ENCODE measurements at regions not wholly inside any gene's neighbourhood (a gene's known extent, or its start where the extent isn't known, plus 50 kb on each side); places are given as distances from the start of the nearest gene placed in this dataset.
A peak's percentile ranks its signal among the peaks of the same experiment; 100 is the strongest.
"Not testable (repeated sequence)": the region's sequence is repeated elsewhere in the genome, so short reads cannot be mapped to it uniquely, and the experiment has no call there.

DNA sequence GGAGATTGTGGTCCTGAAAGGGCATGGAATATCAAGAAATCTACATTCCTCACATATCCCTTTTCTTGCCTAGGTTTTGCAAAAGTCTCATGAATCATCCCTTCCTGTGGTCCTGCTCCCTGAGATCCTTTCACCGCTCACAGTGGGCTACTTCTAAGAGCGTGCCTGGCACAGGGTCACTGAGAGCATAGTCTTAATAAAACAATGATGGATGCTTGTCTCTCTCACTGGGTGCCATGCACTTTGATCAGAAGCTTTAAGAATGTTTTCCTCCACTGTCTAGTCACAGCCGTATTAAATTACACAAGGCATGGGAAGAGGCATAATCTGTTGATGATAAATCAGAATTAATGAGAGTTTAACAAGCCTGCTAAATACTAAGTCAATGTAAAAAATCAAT is 269.7 kb upstream of the ATP10A start:
- no peaks in the 10 kb centered on the region for H3K36me3 Mint-ChIP-seq
- H3K27ac Mint-ChIP-seq: no peak overlapping the region
- no peak for ATAC-seq
- no peak for DNase-seq (ENCODE audit: low spot score)
- H3K4me1 Mint-ChIP-seq (ENCODE audit: low read depth in 2 of 2): no peaks in the 10 kb centered on the region
- no peaks in the 10 kb centered on the region for H3K9me3 Mint-ChIP-seq
- peaks cover 19 to 25% of the 10 kb centered on the region in 2 donors for H3K27me3 Mint-ChIP-seq
- no peak overlapping the region for H3K4me3 Mint-ChIP-seq

GRCh38 chr15:26129852-26130251 is 266.7 kb upstream of the ATP10A start:
- no peaks in the 10 kb centered on the region for H3K9me3 Mint-ChIP-seq
- H3K4me1 Mint-ChIP-seq (ENCODE audit: low read depth in 2 of 2): no peaks in the 10 kb centered on the region
- no peak overlapping the region for H3K4me3 Mint-ChIP-seq
- H3K36me3 Mint-ChIP-seq: no peaks in the 10 kb centered on the region
- H3K27me3 Mint-ChIP-seq: peaks cover 12 to 20% of the 10 kb centered on the region in 2 donors
- no peak overlapping the region for H3K27ac Mint-ChIP-seq
- DNase-seq (ENCODE audit: low spot score): no peak
- ATAC-seq: no peak

GRCh38 chr15:26128611-26129140 is 265.5 kb upstream of the ATP10A start:
- no peak overlapping the region for H3K4me3 Mint-ChIP-seq
- H3K36me3 Mint-ChIP-seq: no peaks in the 10 kb centered on the region
- ATAC-seq (no peak), DNase-seq (ENCODE audit: low spot score) (no peak)
- H3K27me3 Mint-ChIP-seq: peaks cover 12 to 13% of the 10 kb centered on the region in 2 donors
- H3K27ac Mint-ChIP-seq: no peak overlapping the region
- no peaks in the 10 kb centered on the region for H3K9me3 Mint-ChIP-seq
- no peaks in the 10 kb centered on the region for H3K4me1 Mint-ChIP-seq (ENCODE audit: low read depth in 2 of 2)

DNA sequence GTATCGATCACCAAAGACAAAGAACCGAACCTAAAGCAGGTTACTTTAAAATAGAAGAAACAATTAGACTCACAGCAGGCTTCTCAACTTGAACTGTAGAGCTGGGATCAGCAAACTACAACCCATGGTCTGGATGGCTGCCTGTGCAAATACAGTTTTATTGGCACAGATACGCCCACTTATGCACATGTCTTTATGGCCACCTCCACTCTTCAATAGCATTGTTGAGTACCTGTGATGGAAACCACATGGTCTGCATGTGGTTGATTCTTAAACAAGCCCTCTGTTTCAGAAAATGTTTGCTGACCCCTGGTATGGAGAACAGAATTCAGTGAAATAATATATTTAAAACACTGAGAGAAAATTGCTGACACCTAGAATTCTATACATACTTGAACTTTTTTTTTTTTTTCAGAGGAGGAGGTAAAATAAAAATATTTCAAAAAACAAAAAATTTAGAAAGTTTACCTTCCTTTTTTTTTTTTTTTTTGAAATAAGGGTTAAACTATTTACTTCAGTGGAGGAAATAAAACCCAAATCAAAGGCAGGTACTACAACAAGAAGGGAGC is 263.8 kb upstream of the ATP10A start:
- H3K4me1 Mint-ChIP-seq (ENCODE audit: low read depth in 2 of 2): no peaks in the 10 kb centered on the region
- no peak for DNase-seq (ENCODE audit: low spot score)
- no peaks in the 10 kb centered on the region for H3K36me3 Mint-ChIP-seq
- no peak overlapping the region for H3K27ac Mint-ChIP-seq
- H3K4me3 Mint-ChIP-seq: no peak overlapping the region
- no peak for ATAC-seq
- H3K9me3 Mint-ChIP-seq: no peaks in the 10 kb centered on the region
- peaks cover 5 to 7% of the 10 kb centered on the region in 2 donors for H3K27me3 Mint-ChIP-seq

- H3K27me3 Mint-ChIP-seq: peaks cover 0 to 4% of the 10 kb centered on the region in 2 donors
- H3K4me3 Mint-ChIP-seq: no peak overlapping the region
- no peak overlapping the region for H3K27ac Mint-ChIP-seq
- no peaks in the 10 kb centered on the region for H3K4me1 Mint-ChIP-seq (ENCODE audit: low read depth in 2 of 2)
- DNase-seq (ENCODE audit: low spot score) (no peak), ATAC-seq (no peak)
- H3K36me3 Mint-ChIP-seq: no peaks in the 10 kb centered on the region
- no peaks in the 10 kb centered on the region for H3K9me3 Mint-ChIP-seq
Measured at GRCh38 chr15:26126070-26126469, 262.9 kb upstream of the ATP10A start.

DNA sequence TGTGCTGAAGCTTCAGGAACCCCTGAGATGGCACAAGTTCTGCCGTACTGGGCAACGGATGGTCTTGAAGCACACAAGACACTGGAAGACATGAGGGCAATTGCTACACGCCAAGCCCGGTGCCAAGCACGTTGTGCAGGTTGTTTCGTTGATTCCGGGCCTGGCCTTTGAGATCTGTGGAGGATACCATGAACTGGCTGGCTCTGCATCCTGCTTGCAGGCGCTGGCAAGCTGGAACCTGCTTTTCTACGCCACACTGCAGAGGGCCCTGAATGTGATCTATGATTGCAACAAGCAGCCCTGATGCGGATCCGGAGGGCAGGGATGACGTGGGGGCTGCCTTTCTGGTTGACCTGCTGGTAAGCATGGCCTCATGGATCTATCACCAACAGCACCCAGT is 262.5 kb upstream of the ATP10A start:
- ATAC-seq (peak in 1 of 2 donors; percentile 36), DNase-seq (ENCODE audit: low spot score) (no peak)
- peaks cover 0 to 4% of the 10 kb centered on the region in 2 donors for H3K27me3 Mint-ChIP-seq
- no peaks in the 10 kb centered on the region for H3K4me1 Mint-ChIP-seq (ENCODE audit: low read depth in 2 of 2)
- H3K36me3 Mint-ChIP-seq: no peaks in the 10 kb centered on the region
- H3K9me3 Mint-ChIP-seq: no peaks in the 10 kb centered on the region
- no peak overlapping the region for H3K27ac Mint-ChIP-seq
- no peak overlapping the region for H3K4me3 Mint-ChIP-seq

DNA sequence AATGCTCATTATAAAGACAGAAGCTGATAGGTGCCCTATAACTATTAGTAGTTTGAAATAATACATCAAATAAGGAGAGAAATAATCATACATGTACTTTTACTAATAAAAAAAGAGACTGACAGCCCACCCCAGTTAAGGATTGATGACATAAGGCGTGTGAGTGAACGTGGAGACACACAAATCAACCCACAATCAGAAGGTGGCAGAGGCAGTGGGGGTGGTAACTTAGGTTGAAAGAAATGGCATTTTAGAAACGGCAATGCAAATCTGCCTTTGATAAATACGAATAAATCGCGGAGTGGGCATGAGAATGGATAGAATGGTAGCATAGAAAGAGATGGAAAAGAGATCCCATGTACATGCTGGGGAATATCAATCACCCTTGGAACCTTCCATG is 256.2 kb upstream of the ATP10A start:
- DNase-seq (ENCODE audit: low spot score) (no peak), ATAC-seq (no peak)
- Mint-ChIP-seq H3K4me3 (no peak overlapping the region), H3K4me1 (ENCODE audit: low read depth in 2 of 2) (no peaks in the 10 kb centered on the region), H3K9me3 (no peaks in the 10 kb centered on the region), H3K27ac (no peak overlapping the region), H3K36me3 (no peaks in the 10 kb centered on the region), H3K27me3 (no peaks in the 10 kb centered on the region)

DNA sequence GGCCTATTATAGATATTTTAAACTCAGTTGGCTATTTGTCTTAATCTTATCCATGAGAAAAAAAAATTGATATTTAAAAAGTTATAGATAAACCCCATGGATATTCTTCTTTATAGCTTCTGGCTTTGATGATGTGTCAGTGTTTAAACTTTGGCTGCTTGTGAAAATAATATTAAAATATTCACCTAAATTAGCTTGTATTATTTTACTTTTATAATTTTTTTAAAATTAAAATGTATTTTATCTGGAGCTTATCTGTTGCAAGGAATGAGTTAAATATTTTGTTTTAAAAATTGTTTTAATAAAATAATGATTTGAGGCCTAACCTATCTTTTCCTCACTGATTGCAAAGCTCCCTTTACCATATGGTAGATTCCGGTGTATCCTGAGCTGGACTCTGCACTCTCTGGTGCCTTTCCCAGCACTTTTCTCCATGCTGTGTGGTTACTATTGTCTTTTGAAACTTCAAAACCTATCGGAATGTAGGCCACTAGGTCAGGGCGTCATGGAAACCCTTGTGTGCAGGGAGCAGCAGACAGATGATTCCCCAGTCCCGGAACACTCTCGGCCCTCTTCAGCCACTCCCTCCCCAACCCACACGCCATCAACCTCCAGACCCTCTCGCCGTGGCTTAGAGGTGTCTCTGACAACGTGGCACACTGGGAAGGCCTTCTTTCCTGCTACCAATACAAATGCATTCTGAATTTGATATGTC is 252.3 kb upstream of the ATP10A start:
- ATAC-seq: no peak
- Mint-ChIP-seq H3K9me3 (no peaks in the 10 kb centered on the region), H3K36me3 (no peaks in the 10 kb centered on the region), H3K4me3 (no peak overlapping the region), H3K4me1 (ENCODE audit: low read depth in 2 of 2) (no peaks in the 10 kb centered on the region), H3K27ac (no peak overlapping the region), H3K27me3 (no peaks in the 10 kb centered on the region)
- no peak for DNase-seq (ENCODE audit: low spot score)

DNA sequence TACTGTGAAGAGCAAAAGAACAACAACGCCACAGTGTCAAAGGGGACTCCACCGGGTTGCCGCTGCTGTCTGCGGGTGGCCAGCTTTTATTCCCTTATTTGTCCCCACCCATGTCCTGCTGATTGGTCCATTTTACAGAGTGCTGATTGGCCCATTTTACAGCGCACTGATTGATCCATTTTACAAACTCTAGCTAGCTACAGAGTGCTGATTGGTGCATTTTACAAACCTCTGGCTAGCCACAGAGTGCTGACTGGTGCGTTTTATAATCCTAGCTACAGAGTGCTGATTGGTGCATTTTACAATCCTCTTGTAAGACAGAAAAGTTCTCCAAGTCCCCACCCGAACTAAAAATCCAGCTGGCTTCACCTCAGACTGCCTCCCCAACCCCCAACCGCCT is 251.0 kb upstream of the ATP10A start:
- not testable (repeated sequence) for H3K36me3 Mint-ChIP-seq; ATAC-seq; H3K9me3 Mint-ChIP-seq; H3K4me1 Mint-ChIP-seq (ENCODE audit: low read depth in 2 of 2); DNase-seq (ENCODE audit: low spot score); H3K27ac Mint-ChIP-seq; H3K4me3 Mint-ChIP-seq; H3K27me3 Mint-ChIP-seq

GRCh38 chr15:26113296-26113695 is 250.2 kb upstream of the ATP10A start:
- H3K27ac Mint-ChIP-seq: no peak overlapping the region
- H3K9me3 Mint-ChIP-seq: no peaks in the 10 kb centered on the region
- H3K4me3 Mint-ChIP-seq: no peak overlapping the region
- H3K36me3 Mint-ChIP-seq: no peaks in the 10 kb centered on the region
- ATAC-seq (no peak), DNase-seq (ENCODE audit: low spot score) (no peak)
- no peaks in the 10 kb centered on the region for H3K4me1 Mint-ChIP-seq (ENCODE audit: low read depth in 2 of 2)
- no peaks in the 10 kb centered on the region for H3K27me3 Mint-ChIP-seq

GRCh38 chr15:26109203-26109602 is 246.1 kb upstream of the ATP10A start:
- no peak for DNase-seq (ENCODE audit: low spot score)
- no peak overlapping the region for H3K4me3 Mint-ChIP-seq
- H3K36me3 Mint-ChIP-seq: no peaks in the 10 kb centered on the region
- no peaks in the 10 kb centered on the region for H3K4me1 Mint-ChIP-seq (ENCODE audit: low read depth in 2 of 2)
- no peak for ATAC-seq
- H3K27me3 Mint-ChIP-seq: no peaks in the 10 kb centered on the region
- no peak overlapping the region for H3K27ac Mint-ChIP-seq
- no peaks in the 10 kb centered on the region for H3K9me3 Mint-ChIP-seq

GRCh38 chr15:26106556-26106955 is 243.4 kb upstream of the ATP10A start:
- no peak for DNase-seq (ENCODE audit: low spot score)
- H3K27ac Mint-ChIP-seq: no peak overlapping the region
- H3K9me3 Mint-ChIP-seq: no peaks in the 10 kb centered on the region
- H3K4me3 Mint-ChIP-seq: no peak overlapping the region
- ATAC-seq: no peak
- peaks cover 3 to 4% of the 10 kb centered on the region in 2 donors for H3K4me1 Mint-ChIP-seq (ENCODE audit: low read depth in 2 of 2)
- no peaks in the 10 kb centered on the region for H3K36me3 Mint-ChIP-seq
- H3K27me3 Mint-ChIP-seq: peaks cover 7 to 14% of the 10 kb centered on the region in 2 donors

GRCh38 chr15:26103002-26103404 is 239.9 kb upstream of the ATP10A start:
- ATAC-seq (peak in 1 of 2 donors; percentile 32), DNase-seq (ENCODE audit: low spot score) (no peak)
- no peaks in the 10 kb centered on the region for H3K36me3 Mint-ChIP-seq
- H3K9me3 Mint-ChIP-seq: no peaks in the 10 kb centered on the region
- peaks cover 3 to 4% of the 10 kb centered on the region in 2 donors for H3K4me1 Mint-ChIP-seq (ENCODE audit: low read depth in 2 of 2)
- no peak overlapping the region for H3K27ac Mint-ChIP-seq
- H3K4me3 Mint-ChIP-seq: no peak overlapping the region
- peaks cover 7 to 18% of the 10 kb centered on the region in 2 donors for H3K27me3 Mint-ChIP-seq

DNA sequence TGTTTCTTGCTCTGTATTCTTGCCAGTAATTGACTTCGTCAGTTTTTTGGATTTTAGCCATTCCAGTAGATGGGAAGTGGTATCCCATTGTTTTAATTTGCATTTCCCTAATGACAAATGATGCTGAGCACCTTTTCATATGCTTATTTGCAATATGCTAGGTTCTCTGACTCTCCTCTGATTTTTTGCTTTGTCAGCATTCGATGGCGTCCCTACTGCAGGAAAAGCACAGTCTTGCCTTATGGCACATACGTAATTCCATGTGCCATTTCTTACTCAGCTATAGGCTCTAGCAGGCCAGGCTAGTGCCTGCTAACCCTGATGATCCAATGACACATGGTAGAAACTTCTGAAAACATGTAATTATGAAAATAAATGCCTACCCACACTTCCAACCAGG is 239.2 kb upstream of the ATP10A start:
- Mint-ChIP-seq H3K36me3 (no peaks in the 10 kb centered on the region), H3K4me1 (ENCODE audit: low read depth in 2 of 2) (peaks cover 3 to 4% of the 10 kb centered on the region in 2 donors), H3K27ac (no peak overlapping the region), H3K9me3 (no peaks in the 10 kb centered on the region), H3K27me3 (peaks cover 7 to 18% of the 10 kb centered on the region in 2 donors), H3K4me3 (no peak overlapping the region)
- no peak for DNase-seq (ENCODE audit: low spot score)
- ATAC-seq: no peak

All from natural killer cell treated with Interleukin-12 subunit alpha and Interleukin-12 subunit beta and Interleukin-15 and Interleukin-18, amount 100 ng/mL, for 72 hours (primary cell).